HG02885 (cell line): ENCODE measurements at regions not wholly inside any gene's neighbourhood (a gene's known extent, or its start where the extent isn't known, plus 50 kb on each side); places are given as distances from the start of the nearest gene placed in this dataset.
"Not testable (repeated sequence)": the region's sequence is repeated elsewhere in the genome, so short reads cannot be mapped to it uniquely, and the experiment has no call there.

ENCODE experiments used
- ATAC-seq: cut with Tn5 transposase; IDR thresholded peaks from one replicate; pipeline ENCODE4 v1.9.1; 2021; ENCODE audit warnings: mild to moderate bottlenecking; ENCODE audit not compliant: unreplicated experiment, poor library complexity

DNA sequence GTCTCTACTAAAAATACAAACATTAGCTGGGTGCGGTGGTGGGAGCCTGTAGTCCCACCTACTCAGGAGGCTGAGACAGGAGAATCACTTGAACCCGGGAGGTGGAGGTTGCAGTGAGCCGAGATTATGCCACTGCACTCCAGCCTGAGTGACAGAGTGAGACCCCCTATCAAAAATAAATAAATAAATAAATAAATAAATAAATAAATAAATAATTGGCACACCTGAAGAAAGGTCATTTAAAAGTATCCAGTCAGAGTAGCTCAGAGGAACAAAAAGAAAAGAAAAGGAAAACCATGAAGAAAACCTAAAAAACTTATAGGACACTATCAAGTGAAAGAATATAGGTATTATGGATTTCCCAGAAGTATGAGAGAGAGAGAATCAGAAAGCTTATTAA, 330.1 kb upstream of the AR start:
- ATAC-seq: not testable (repeated sequence)

DNA sequence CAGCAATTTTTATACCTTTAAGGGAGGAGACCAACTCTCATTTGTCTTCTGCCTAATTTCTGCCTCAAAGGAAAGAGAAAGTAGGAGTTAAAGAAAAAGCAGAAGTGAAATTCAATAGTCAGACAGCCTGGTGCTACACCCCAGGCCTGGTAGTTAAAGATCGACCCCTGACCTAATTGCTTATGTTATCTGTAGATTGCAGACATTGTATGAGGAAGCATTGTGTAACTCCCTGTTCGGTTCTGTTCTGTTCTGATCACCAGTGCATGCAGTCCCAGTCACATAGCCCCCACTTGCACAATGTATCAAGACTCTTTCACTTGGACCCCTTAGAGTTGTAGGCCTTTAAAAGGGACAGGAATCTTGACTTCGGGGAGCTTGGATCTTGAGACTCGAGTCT, 335.9 kb upstream of the AR start:
- ATAC-seq: no peak

DNA sequence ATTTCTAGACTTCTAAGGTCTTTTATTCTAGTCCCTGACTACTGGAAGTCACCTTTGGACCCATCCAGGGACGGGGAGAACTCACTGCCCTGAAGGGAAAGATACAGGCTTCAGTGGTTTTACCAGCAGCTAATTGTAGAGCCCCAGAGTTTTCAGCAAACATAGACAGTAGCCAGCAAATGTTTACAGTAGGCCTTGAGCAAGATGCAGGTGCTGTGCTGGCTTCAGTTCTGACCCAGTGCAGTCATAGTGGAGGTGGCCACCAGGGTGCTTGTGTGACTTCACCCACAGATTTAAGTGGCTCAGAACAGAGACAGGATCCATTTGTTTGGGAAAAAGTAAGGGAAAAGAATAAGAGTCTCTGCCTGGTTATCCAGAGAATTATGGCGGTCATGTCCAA, 384.4 kb upstream of the AR start:
- no peak for ATAC-seq

DNA sequence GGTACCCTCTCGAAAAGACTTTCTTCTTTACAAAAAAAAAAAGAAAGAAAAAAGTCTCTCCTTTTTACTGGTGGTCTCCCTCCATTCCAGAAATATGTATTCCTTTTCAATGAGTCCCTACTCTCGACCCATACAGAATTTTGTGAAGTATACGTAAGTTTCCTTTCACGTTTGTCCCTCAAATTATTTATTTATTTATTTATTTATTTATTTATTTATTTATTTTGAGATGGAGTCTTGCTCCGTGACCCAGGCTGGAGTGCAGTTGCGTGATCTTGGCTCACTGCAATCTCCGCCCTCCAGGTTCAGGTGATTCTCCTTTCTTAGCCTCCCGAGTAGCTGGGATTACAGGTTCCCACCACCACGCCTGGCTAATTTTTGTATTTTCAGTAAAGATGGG, 429.2 kb upstream of the AR start:
- no peak for ATAC-seq

DNA sequence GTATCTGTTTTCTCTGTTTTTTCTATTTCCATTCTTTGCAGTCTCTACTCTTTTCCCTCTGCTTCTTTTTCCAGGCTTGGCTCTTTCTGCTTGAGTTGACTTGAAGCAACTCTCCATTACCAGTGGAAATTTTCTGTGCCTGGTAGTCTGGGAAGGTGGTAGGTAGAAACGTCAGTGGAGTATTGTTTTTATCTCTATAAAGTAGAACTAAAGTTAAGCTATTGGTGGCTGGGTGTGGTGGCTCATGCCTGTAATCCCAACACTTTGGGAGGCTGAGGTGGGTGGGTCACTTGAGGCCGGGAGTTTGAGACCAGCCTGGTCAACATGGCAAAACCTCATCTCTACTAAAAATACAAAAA, 438.1 kb upstream of the AR start:
- no peak for ATAC-seq

DNA sequence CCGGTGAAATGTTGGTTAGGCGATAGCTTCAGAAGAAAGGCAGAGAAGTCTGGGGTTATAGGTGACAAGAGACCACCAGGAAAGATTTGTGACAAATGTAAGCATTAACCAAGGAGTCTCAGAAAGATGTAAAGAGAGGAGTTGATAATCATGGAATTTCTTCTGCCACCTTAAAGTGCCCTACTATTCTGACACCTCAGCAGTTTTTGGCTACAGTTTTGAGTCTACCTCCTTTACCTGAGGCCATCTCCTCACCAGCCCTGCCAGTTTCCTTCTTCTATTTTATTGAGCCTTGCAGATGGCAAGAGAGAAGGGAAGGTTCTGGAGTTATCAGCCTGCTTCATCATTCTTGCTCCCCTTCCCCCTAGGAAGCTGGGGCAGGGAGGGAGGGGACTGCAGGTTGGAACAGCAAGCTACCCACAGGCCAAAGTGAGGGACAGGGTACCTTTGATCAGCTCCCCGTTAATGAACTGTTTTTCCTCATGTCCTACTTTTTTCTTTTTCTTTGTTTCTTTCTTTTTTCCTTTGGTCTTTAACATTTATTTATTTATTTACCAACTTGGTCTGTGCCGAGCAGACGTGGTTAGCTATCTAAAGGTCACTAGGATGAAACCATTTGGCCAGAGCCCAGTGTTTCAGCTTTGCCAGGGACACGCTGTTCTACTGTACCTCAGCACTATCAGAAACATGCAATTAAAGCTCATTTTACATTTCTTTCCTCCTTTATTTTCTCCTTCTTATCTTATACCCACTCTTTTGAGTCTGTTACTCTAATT, 438.7 kb upstream of the AR start:
- ATAC-seq: no peak

DNA sequence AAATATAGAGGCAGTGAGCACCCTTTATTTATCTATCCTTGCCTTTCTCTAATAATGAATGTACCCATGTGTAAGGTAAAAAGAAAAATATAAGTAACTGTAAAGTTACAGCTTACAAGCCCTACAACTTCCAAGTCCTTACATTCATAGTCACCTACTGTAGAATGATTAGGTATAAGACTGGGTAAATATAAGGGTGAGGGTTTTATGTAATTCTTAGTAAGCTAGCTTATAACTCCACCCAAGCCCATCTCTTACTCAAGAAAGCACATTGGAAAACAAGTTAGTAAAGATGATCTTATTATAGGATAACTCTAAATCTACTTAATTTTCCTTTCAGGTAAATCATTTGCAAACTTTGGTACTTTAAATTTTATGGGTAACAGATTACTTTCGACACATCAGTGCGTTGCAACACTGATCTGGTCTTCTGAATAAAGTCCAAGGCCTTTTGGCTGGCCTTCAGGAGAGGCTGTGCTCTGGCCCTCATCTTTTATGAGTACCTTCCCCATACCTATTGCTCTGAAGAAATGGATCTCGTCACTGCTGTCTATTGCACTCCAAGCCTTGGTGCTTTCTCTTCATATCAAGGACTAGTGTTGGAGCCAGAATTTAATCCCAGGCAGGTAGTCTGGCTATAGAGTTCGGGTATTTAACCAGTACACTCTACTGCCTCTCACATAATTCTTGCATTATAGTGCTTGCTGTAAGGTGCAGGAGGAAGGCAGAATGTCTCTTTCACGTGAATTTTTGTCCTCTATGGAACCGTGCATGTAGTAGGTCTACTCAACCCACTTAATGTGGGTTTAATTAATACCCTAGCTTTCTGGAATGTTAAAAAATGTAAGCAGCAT, 443.6 kb upstream of the AR start:
- ATAC-seq: no peak

DNA sequence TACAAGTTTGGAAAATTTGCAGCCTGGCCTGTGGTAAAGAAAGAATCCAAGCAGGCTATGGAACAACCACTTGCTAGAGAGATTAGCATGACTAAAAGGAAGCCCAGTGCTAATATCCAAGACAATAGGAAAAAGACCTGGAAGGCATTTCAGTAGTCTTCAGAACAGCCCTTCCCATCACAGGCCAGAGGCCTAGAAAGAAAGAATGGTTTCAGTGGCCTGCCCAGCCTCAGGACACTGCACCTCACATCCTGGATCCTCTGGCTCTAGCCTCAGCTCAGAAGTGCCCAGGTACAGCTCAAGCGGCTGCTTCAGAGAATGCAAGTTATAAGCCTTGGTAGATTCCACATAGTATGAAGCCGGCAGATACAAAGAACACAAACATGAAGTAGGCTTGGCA, 449.8 kb upstream of the AR start:
- ATAC-seq: no peak

DNA sequence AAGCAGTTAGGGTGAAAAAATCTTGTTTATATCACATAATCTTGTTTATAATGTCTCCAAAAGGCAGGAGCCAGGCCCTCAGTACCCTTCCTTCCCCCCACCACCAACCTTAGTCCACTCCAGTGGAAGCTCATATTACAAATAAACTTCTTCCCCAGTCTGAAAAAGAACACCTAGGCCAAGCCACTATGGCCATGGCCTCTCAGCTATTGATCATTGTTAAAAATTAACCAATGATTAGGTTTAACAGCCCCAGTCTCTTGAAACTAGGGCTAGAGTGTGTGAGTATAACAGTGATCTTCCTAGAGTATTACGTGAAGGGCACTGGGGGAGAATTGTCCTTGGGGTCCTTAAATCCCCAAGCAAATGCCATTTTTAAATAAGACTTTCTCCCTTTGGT, 411.9 kb upstream of the EDA2R start:
- no peak for ATAC-seq

DNA sequence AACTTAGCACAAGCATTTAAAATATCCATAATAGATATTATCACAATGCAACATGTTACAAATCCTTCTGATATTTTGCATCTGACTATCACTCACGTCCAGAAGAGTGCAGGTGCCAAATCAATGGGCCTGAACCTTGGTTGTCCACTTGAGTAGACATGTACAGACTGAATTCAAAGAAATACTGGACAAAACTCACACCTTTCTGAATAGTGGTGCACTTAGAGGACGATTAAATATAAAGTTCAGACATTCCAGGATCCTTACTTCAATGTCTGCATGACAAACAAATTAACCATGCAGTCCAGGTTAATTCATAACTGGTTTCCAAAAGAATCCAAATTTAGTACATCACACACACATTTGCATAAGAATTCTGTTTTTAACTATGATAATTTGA, 406.0 kb upstream of the EDA2R start:
- no peak for ATAC-seq

DNA sequence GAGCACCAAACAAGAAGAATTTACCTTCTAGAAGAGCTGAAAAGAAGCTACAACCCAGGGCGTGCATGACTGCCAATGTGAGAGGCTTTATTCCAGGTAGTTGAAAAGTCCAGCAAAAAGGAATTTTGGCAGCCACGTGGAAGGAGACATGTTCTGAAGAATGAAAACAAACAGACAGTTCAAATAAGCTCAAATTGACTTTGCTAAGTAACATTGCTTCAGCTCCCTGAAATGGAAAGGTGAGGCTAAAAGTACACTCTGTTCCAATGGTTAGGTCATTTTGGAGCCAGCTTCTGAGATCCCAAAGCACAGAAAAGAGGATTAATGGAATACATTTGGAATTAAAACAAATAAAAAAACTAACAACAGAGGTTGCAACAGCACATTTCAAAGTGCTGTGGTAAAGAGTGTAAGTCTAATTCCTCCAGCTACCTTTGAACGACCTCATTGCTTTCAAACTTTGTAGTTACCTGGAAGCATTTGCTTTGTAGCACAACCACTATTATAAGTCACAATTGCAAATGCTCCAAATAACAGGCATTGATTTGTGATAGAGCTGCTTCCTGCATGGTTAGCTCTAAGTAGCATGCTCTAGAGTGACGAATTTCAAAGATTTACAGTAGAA, 405.3 kb upstream of the EDA2R start:
- ATAC-seq: no peak

DNA sequence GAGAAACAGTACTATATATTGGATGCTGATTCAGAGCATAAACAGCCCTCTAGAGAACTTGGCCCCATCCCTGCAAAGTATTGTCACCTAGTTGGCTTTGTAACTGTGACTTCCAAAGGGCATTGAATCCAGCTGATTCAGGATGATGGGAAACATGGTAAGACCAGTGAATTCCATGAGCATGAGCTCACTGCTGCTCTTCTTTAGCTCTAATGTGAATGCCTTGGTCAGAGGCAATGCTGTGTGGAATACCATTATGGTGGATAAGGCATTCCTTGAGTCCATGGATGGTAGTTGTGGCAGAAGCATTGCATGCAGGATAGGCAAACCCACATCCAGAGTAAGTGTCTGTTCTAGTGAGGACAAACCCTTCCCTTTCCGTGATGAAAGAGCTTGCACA, 365.6 kb upstream of the EDA2R start:
- no peak for ATAC-seq

DNA sequence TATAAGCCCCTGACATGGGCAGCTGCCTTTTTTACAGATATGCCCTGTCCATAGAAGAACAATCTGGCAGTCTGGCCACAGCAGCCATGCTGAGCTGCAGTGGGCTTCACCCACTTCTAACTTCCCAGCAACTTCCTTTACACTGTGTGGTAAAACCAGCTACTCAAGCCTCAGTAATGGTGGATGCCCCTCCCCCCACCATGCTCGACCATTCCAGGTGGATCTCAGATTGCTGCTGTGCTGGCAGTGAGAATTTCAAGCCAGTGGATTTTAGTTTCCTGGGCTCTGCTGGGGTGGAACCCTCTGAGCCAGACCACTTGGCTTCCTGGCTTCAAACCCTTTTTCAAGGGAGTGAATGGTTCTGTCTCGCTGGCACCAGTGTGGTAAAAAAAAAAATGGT, 355.9 kb upstream of the EDA2R start:
- ATAC-seq: no peak

DNA sequence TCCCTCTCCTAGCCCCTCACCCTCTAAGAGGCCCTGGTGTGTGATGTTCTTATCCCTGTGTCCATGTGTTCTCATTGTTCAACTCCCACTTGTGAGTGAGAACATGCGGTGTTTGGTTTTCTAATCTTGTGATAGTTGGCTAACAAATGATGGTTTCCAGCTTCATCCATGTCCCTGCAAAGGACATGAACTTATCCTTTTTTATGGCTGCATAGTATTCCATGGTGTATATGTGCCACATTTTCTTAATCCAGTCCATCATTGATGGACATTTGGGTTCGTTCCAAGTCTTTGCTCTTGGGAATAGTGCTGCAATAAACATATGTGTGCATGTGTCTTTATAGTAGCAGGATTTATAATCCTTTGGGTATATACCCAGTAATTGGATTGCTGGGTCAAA, 353.2 kb upstream of the EDA2R start:
- not testable (repeated sequence) for ATAC-seq

DNA sequence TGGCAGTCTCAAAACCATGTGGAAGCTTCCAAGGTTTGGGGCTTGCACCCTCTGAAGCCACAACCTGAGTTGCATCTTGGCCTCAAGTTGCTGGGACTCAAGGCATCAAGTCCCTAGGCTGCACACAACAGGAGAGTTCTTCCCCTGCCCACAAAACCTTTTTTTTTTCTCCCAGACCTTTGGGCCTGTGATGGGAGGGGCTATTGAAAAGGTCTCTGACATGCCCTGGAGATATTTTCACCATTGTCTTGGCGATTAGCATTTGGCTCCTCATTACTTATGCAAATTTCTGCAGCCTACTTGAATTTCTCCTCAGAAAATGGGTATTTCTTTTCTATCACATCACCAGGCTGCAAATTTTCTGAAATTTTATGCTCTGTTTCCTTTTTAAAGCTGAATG, 349.5 kb upstream of the EDA2R start:
- ATAC-seq: no peak

DNA sequence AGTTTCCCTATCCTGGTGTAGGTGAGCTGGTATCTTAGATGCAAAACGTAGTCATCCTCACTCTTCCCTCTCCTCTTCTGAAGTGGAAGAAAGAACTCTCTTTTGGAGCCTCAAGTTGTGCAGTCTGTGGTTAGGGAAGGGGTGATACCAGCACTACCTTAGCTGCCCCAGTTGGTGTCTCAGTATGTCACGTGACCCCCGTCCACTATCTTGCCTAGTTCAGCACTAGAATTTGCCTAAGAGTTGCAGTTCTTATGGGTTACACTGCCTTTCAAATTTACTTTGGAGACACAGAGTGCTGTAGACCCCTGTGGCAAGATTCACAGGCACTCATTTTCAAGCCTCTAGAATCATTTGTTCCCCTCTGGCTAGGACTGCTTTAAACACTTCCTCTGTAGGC, 322.8 kb upstream of the EDA2R start:
- no peak for ATAC-seq

DNA sequence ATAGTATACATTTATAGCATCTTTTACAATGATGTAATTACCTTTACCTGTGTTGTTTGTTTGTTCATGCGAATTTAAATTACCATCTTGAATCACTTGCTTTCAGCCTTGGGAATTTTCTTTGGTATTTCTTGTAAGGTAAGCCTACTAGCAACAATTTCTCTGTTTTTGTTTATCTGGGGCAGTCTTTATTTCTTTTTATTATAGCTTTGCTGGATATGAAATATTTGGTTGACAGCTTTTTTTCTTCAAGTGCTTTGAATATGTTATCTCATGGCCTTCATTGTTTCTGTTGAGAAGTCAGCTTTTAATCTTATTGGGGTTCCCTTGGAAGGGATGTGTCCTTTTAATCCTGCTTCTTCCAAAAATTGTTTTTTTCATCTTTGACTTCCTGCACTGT, 292.8 kb upstream of the EDA2R start:
- ATAC-seq: no peak

DNA sequence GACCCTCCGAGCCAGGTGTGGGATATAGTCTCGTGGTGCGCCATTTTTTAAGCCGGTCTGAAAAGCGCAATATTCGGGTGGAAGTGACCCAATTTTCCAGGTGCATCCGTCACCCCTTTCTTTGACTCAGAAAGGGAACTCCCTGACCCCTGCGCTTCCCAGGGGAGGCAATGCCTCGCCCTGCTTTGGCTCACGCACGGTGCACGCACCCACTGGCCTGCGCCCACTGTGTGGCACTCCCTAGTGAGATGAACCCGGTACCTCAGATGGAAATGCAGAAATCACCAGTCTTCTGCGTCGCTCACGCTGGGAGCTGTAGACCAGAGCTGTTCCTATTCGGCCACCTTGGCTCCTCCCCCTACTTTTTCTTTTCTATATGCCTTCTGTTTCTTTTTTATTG, 291.6 kb upstream of the EDA2R start:
- not testable (repeated sequence) for ATAC-seq

DNA sequence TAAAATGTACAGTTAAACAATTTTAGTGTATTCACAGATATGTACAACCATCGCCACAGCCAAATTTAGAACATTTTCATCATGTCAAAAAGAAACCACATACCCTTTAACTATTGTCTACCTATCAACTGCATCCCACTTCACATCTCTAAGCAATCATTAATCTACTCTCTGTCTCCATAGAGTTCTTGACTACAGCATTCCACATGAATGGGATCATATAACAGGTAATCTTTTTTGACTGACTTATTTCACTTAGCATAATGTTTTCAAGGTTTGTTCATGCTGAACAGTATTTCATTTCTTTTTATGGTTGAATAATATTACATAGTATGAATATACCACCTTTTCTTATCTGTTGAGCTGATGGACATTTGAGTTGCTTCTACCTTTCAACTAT, 281.4 kb upstream of the EDA2R start:
- no peak for ATAC-seq

DNA sequence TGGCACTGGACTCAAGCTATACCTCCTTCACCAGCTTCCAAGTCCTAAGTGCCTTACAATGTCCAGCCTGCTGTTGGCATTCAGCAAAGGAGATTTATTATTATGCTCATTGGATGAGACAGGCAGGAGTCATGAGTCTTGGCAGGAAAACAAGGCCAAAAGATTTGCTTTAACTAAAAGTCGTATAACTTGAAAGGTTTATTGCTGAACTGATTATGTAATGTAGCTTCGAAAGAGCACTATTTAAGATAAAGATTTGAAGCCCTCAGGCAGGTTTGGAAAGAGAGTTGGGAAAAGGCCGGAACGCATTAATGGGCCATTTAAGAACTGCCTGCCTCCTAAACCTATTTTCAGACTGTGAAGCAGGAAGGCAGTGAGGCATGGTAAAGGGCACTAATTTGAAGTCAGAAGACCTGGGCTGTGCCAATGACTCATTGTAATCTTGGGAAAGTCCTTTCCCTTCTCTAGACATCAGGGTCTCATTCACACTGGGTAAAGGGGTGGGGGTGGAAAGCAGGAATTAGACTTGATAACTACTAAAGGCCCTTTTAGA, 280.5 kb upstream of the EDA2R start:
- no peak for ATAC-seq

DNA sequence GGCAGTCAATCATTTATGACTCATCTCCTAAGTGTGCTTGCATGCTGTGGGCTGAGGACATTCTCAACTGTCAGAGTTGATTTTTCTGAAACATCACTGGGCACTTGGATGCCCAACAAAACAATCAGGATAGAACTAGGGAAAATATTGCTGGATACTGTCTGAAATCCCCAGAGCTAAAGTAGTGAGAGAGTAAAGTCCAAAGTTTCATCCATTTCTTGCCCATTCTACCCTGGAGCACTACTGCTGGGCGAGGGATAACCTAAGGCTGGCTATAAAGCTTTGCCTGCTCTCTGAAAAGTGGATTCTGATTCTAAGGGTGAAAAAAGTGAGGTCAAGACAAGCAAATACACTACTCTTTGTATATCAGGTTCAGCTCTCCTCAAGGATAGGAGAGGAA, 279.6 kb upstream of the EDA2R start:
- ATAC-seq: no peak
